ENCODE measurements at regions not wholly inside any gene's neighbourhood (a gene's known extent, or its start where the extent isn't known, plus 50 kb on each side); places are given as distances from the start of the nearest gene placed in this dataset.

DNA sequence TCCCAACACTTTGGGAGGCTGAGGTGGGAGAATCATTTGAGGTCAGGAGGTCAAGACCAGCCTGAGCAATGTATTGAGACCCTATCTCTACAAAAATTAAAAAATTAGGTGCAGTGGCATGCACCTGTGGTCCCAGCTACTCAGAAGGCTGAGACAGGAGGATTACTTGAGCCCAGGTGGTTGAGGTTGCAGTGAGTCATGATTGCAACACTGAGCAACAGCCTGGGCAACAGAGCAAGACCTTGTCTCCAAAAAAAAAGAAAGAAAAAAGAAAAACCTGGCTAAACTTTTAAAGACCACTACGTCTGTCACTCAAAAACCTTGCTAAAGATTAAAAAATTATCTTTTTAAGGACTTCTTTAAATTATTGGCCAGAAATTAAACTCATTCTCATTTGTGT is 59.8 kb upstream of the ABCA1 start:
- TF ChIP-seq REST (IDR thresholded peaks at IDR 0.05; ENCODE audit: insufficient read depth in 1 of 2, low read depth in 2 of 2, low read length in 1 of 2) (no peak), TCF7L2 (IDR thresholded peaks at IDR 0.05; ENCODE audit: low read depth, low read length) (no peak), CTCF (IDR thresholded peaks at IDR 0.05) (no peak), SIN3A (IDR thresholded peaks at IDR 0.05; ENCODE audit: borderline replicate concordance, insufficient read depth, low read depth, low read length) (no peak), POLR2AphosphoS5 (IDR thresholded peaks at IDR 0.05; ENCODE audit: low read depth, low read length) (no peak)
- CTCF ChIA-PET, result no interaction called here
- Histone ChIP-seq H3K27me3 (ENCODE audit: control insufficient read depth, insufficient read depth, low read length) (no peaks in the 10 kb centered on the region), H3K9me3 (ENCODE audit: control insufficient read depth, insufficient read depth, low read depth, low read length) (no peaks in the 10 kb centered on the region), H3K36me3 (ENCODE audit: control insufficient read depth, insufficient read depth, low read length) (no peaks in the 10 kb centered on the region), H3K27ac (ENCODE audit: low read length) (no peak overlapping the region), H3K4me3 (ENCODE audit: low read depth in 2 of 2, low read length in 2 of 2) (no peak overlapping the region), H3K4me1 (ENCODE audit: control insufficient read depth, insufficient read depth, low read length) (peaks cover 8% of the 10 kb centered on the region)
- ATAC-seq (no peak), DNase-seq (ENCODE audit: low read depth, low spot score) (no peak)
- intact Hi-C loops (cut with micrococcal nuclease; ENCODE audit: unreplicated experiment), result no loop called here
- POLR2A ChIA-PET, result no interaction called here
- in situ Hi-C loops (cut with HindIII; ENCODE audit: low pct_unique_long_range_greater_than_20kb, low sequenced_read_pairs), result no loop called here
- no TSS peak for BruUV-seq (replicated peaks)

- Histone ChIP-seq H3K27me3 (ENCODE audit: control insufficient read depth, insufficient read depth, low read length) (no peaks in the 10 kb centered on the region), H3K4me1 (ENCODE audit: control insufficient read depth, insufficient read depth, low read length) (peaks cover 8% of the 10 kb centered on the region), H3K36me3 (ENCODE audit: control insufficient read depth, insufficient read depth, low read length) (no peaks in the 10 kb centered on the region), H3K4me3 (ENCODE audit: low read depth in 2 of 2, low read length in 2 of 2) (no peak overlapping the region), H3K9me3 (ENCODE audit: control insufficient read depth, insufficient read depth, low read depth, low read length) (no peaks in the 10 kb centered on the region), H3K27ac (ENCODE audit: low read length) (no peak overlapping the region)
- in situ Hi-C loops (cut with HindIII; ENCODE audit: low pct_unique_long_range_greater_than_20kb, low sequenced_read_pairs), result no loop called here
- intact Hi-C loops (cut with micrococcal nuclease; ENCODE audit: unreplicated experiment), result no loop called here
- ChIA-PET POLR2A (no interaction called here), CTCF (no interaction called here)
- TF ChIP-seq POLR2AphosphoS5 (IDR thresholded peaks at IDR 0.05; ENCODE audit: low read depth, low read length) (no peak), CTCF (IDR thresholded peaks at IDR 0.05) (no peak), SIN3A (IDR thresholded peaks at IDR 0.05; ENCODE audit: borderline replicate concordance, insufficient read depth, low read depth, low read length) (no peak), TCF7L2 (IDR thresholded peaks at IDR 0.05; ENCODE audit: low read depth, low read length) (no peak), REST (IDR thresholded peaks at IDR 0.05; ENCODE audit: insufficient read depth in 1 of 2, low read depth in 2 of 2, low read length in 1 of 2) (no peak)
- no peak for DNase-seq (ENCODE audit: low read depth, low spot score)
- no peak for ATAC-seq
- BruUV-seq (replicated peaks), result no TSS peak
These were observed 60.6 kb upstream of the ABCA1 start for GRCh38 chr9:104988539-104988938.
